ENCODE measurements at regions not wholly inside any gene's neighbourhood (a gene's known extent, or its start where the extent isn't known, plus 50 kb on each side); places are given as distances from the start of the nearest gene placed in this dataset.

- Histone ChIP-seq H3K9ac (ENCODE audit: insufficient read depth in 1 of 2, low read length in 2 of 2) (no peak overlapping the region), H3K4me3 (no peak overlapping the region), H3K27ac (ENCODE audit: low read depth in 1 of 2, low read length in 1 of 2) (no peak overlapping the region), H3K9me3 (ENCODE audit: control insufficient read depth in 4 of 4, insufficient read depth in 3 of 4, low read length in 3 of 4) (peaks cover 0 to 2% (median 0%) of the 10 kb centered on the region in 4 donors), H3K36me3 (ENCODE audit: control insufficient read depth in 4 of 4, insufficient read depth in 4 of 4, low read length in 4 of 4) (no peaks in the 10 kb centered on the region), H3K27me3 (ENCODE audit: control insufficient read depth in 3 of 3, insufficient read depth in 3 of 3, low read length in 2 of 3) (no peaks in the 10 kb centered on the region), H3K4me1 (ENCODE audit: control insufficient read depth in 5 of 5, insufficient read depth in 5 of 5, low read length in 5 of 5) (peaks cover 0 to 14% (median 0%) of the 10 kb centered on the region in 5 donors)
- ATAC-seq (ENCODE audit: insufficient read depth, low FRiP score), result no peak
- 85 to 96% methylated on average over 1 of the region's 1 CpG for WGBS, 2 donors
- DNase-seq, result no peak
- TF ChIP-seq CTCF (IDR thresholded peaks at IDR 0.05; ENCODE audit: control extremely low read depth, extremely low read depth), result no peak
Observed at GRCh38 chr12:91767237-91767636, 378.4 kb downstream of the BTG1 start.

DNA sequence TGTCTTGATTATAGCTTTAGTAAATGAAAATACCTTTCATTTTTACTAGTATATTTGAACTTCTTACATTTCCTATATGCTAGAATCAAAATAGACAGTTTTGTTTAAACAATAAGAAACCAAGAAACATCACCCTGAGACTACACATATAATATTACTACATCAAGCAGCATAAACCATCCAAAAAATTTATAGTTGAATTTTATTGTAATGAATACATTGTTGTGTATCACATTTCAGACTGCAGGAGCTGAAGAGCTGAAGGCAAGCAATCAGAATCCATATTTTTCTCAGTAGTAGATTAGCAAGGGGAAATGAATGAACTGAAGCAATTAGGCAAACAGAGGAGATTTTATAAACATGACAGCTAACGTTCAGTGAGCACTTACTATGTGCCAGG, 379.2 kb downstream of the BTG1 start:
- TF ChIP-seq CTCF (IDR thresholded peaks at IDR 0.05; ENCODE audit: control extremely low read depth, extremely low read depth), result no peak
- Histone ChIP-seq H3K27ac (ENCODE audit: low read depth in 1 of 2, low read length in 1 of 2) (no peak overlapping the region), H3K9me3 (ENCODE audit: control insufficient read depth in 4 of 4, insufficient read depth in 3 of 4, low read length in 3 of 4) (peaks cover 0 to 2% (median 0%) of the 10 kb centered on the region in 4 donors), H3K27me3 (ENCODE audit: control insufficient read depth in 3 of 3, insufficient read depth in 3 of 3, low read length in 2 of 3) (no peaks in the 10 kb centered on the region), H3K36me3 (ENCODE audit: control insufficient read depth in 4 of 4, insufficient read depth in 4 of 4, low read length in 4 of 4) (no peaks in the 10 kb centered on the region), H3K4me3 (no peak overlapping the region), H3K9ac (ENCODE audit: insufficient read depth in 1 of 2, low read length in 2 of 2) (no peak overlapping the region), H3K4me1 (ENCODE audit: control insufficient read depth in 5 of 5, insufficient read depth in 5 of 5, low read length in 5 of 5) (peaks cover 0 to 14% (median 0%) of the 10 kb centered on the region in 5 donors)
- WGBS, 2 donors, result 76 to 82% methylated on average over 1 of the region's 1 CpG
- ATAC-seq (ENCODE audit: insufficient read depth, low FRiP score), result no peak
- no peak for DNase-seq

- TF ChIP-seq CTCF (IDR thresholded peaks at IDR 0.05; ENCODE audit: control extremely low read depth, extremely low read depth), result no peak
- H3K4me3 ChIP-seq, result no peak overlapping the region
- H3K27me3 ChIP-seq (ENCODE audit: control insufficient read depth in 3 of 3, insufficient read depth in 3 of 3, low read length in 2 of 3), result no peaks in the 10 kb centered on the region
- DNase-seq (peak in 2 of 3 donors; percentile 61 to 70), ATAC-seq (ENCODE audit: insufficient read depth, low FRiP score) (no peak)
- peak overlapping the region in 1 of 2 donors; percentile 23 for H3K9ac ChIP-seq (ENCODE audit: insufficient read depth in 1 of 2, low read length in 2 of 2)
- H3K36me3 ChIP-seq (ENCODE audit: control insufficient read depth in 4 of 4, insufficient read depth in 4 of 4, low read length in 4 of 4), result no peaks in the 10 kb centered on the region
- no peak overlapping the region for H3K27ac ChIP-seq (ENCODE audit: low read depth in 1 of 2, low read length in 1 of 2)
- H3K4me1 ChIP-seq (ENCODE audit: control insufficient read depth in 5 of 5, insufficient read depth in 5 of 5, low read length in 5 of 5), result peaks cover 0 to 14% (median 0%) of the 10 kb centered on the region in 5 donors
- peaks cover 0 to 6% (median 2%) of the 10 kb centered on the region in 4 donors for H3K9me3 ChIP-seq (ENCODE audit: control insufficient read depth in 4 of 4, insufficient read depth in 3 of 4, low read length in 3 of 4)
- WGBS, 2 donors, result 76 to 85% methylated on average over 5 of the region's 5 CpGs
Observed at GRCh38 chr12:91763654-91764370, 381.8 kb downstream of the BTG1 start.
